HEK293 (cell line): ENCODE measurements at regions not wholly inside any gene's neighbourhood (a gene's known extent, or its start where the extent isn't known, plus 50 kb on each side); places are given as distances from the start of the nearest gene placed in this dataset.
"Not testable (repeated sequence)": the region's sequence is repeated elsewhere in the genome, so short reads cannot be mapped to it uniquely, and the experiment has no call there.

Source experiments
- CTCF ChIA-PET: fragments of 350-600 bp; formaldehyde crosslinking; extraction: SDS; loops from one replicate; lab custom pipeline; 2021; ENCODE audit warnings: antibody characterized with exemption; lab: Yijun Ruan, JAX
- POLR2A ChIA-PET: fragments of 300-600 bp; formaldehyde crosslinking; extraction: SDS; loops from one replicate; lab custom pipeline; 2020; ENCODE audit warnings: antibody characterized with exemption, inconsistent platforms; lab: Yijun Ruan, JAX
- H3K27ac ChIP-seq: fragments of 200-500 bp; sonication (Bioruptor generic); 2 replicates; pipeline ENCODE4 v1.5.1; 2014; ENCODE audit warnings: low read depth, low read length, control low read depth, inconsistent platforms; ENCODE audit errors: extremely low read depth
- H3K36me3 ChIP-seq, 2 experiments: fragments of 200-500 bp in 1 of 2; sonication (Bioruptor generic) in 1 of 2; 1 replicate in 1 of 2; 2 replicates in 1 of 2; pipeline ENCODE4 v1.5.1; 2014 to 2017; ENCODE audit warnings: inconsistent platforms in 2 of 2, low read length in 2 of 2; ENCODE audit not compliant: control insufficient read depth in 2 of 2, insufficient read depth in 1 of 2
- H3K4me1 ChIP-seq: fragments of 200-500 bp; sonication (Bioruptor generic); 2 replicates; pipeline ENCODE4 v1.5.1; 2014; ENCODE audit warnings: mild to moderate bottlenecking, low read length, inconsistent platforms; ENCODE audit not compliant: control insufficient read depth, insufficient read depth
- H3K4me3 ChIP-seq: 2 replicates; pipeline ENCODE4 v1.5.1; 2011; ENCODE audit warnings: low read depth, mild to moderate bottlenecking, control low read depth, low read length, moderate library complexity
- H3K9me3 ChIP-seq: fragments of 200-500 bp; sonication (Bioruptor generic); 2 replicates; pipeline ENCODE4 v1.5.1; 2014; ENCODE audit warnings: low read depth, low read length, inconsistent platforms; ENCODE audit not compliant: control insufficient read depth, insufficient read depth
- KLF16 ChIP-seq: fragments of 450-650 bp; formaldehyde crosslinking; IDR thresholded peaks from 2 replicates; pipeline ENCODE4 v1.5.1; 2017; ENCODE audit warnings: missing biosample characterization, missing genetic modification characterization
- KLF8 ChIP-seq: fragments of 450-650 bp; formaldehyde crosslinking; IDR thresholded peaks from 2 replicates; pipeline ENCODE4 v1.5.1; 2016; ENCODE audit warnings: missing biosample characterization, missing genetic modification characterization
- SP7 ChIP-seq: fragments of 450-650 bp; formaldehyde crosslinking; IDR thresholded peaks from 2 replicates; pipeline ENCODE4 v1.5.1; 2016; ENCODE audit warnings: missing biosample characterization, missing genetic modification characterization
- ZBTB7A ChIP-seq: fragments of 450-650 bp; formaldehyde crosslinking; IDR thresholded peaks from 2 replicates; pipeline ENCODE4 v1.5.1; 2016; ENCODE audit warnings: low read depth, missing biosample characterization, missing genetic modification characterization
- ZBTB8A ChIP-seq: fragments of 450-650 bp; formaldehyde crosslinking; IDR thresholded peaks from 2 replicates; pipeline ENCODE4 v1.5.1; 2016; ENCODE audit warnings: missing biosample characterization, missing genetic modification characterization
- ZNF112 ChIP-seq: fragments of 450-650 bp; formaldehyde crosslinking; IDR thresholded peaks from 2 replicates; pipeline ENCODE4 v1.5.0; 2017; ENCODE audit warnings: missing biosample characterization, missing genetic modification characterization
- ZNF133 ChIP-seq: fragments of 450-650 bp; formaldehyde crosslinking; IDR thresholded peaks from 2 replicates; pipeline ENCODE4 v1.5.1; 2016; ENCODE audit warnings: missing biosample characterization, missing genetic modification characterization
- ZNF558 ChIP-seq: fragments of 450-650 bp; formaldehyde crosslinking; IDR thresholded peaks from 2 replicates; pipeline ENCODE4 v1.5.1; 2016; ENCODE audit warnings: missing biosample characterization, missing genetic modification characterization
- ZNF629 ChIP-seq: fragments of 450-650 bp; formaldehyde crosslinking; IDR thresholded peaks from 2 replicates; pipeline ENCODE4 v1.5.1; 2017; ENCODE audit warnings: missing biosample characterization, missing genetic modification characterization
- ZNF654 ChIP-seq: fragments of 450-650 bp; formaldehyde crosslinking; IDR thresholded peaks from 2 replicates; pipeline ENCODE4 v1.5.1; 2016; ENCODE audit warnings: low read depth, missing biosample characterization, missing genetic modification characterization
- TF ChIP-seq, protein P1 (sequence below): fragments of 450-650 bp; formaldehyde crosslinking; IDR thresholded peaks from 2 replicates; pipeline ENCODE4 v1.5.1; 2016; ENCODE audit warnings: missing biosample characterization, missing genetic modification characterization
- TF ChIP-seq, protein P2 (sequence below): fragments of 450-650 bp; formaldehyde crosslinking; IDR thresholded peaks from 2 replicates; pipeline ENCODE4 v1.5.1; 2016; ENCODE audit warnings: missing biosample characterization, missing genetic modification characterization
- TF ChIP-seq, protein P3 (sequence below): fragments of 450-650 bp; formaldehyde crosslinking; IDR thresholded peaks from 2 replicates; pipeline ENCODE4 v1.5.1; 2017; ENCODE audit warnings: missing biosample characterization, missing genetic modification characterization

DNA sequence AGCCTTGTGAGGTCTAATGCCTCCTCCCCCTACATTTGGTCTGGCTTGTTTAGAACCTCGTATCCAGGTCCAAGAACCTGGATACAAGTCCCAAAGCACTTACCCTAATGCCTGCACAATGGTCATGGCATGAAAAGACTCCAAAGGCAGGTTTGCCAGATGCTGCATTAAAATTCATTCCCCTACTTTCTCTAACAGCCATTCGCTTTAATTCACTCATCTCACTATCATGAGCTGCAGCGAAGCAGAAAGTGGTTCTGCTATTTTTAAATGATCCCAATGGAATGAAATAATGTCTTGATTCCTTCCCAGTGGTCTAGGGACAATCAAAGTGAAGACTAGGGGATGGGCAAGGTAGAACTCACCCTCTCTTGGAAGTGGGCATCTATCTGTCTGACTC is 72.5 kb upstream of the MAX start:
- no peak overlapping the region for H3K27ac ChIP-seq
- CTCF ChIA-PET = interaction anchor here (0.6 kb wide), 1 partner anchor 1228 kb away, joined by 3 read pairs; no protein-coding TSS in a partner anchor
- POLR2A ChIA-PET = no interaction called here
- TF ChIP-seq, protein P1, sequence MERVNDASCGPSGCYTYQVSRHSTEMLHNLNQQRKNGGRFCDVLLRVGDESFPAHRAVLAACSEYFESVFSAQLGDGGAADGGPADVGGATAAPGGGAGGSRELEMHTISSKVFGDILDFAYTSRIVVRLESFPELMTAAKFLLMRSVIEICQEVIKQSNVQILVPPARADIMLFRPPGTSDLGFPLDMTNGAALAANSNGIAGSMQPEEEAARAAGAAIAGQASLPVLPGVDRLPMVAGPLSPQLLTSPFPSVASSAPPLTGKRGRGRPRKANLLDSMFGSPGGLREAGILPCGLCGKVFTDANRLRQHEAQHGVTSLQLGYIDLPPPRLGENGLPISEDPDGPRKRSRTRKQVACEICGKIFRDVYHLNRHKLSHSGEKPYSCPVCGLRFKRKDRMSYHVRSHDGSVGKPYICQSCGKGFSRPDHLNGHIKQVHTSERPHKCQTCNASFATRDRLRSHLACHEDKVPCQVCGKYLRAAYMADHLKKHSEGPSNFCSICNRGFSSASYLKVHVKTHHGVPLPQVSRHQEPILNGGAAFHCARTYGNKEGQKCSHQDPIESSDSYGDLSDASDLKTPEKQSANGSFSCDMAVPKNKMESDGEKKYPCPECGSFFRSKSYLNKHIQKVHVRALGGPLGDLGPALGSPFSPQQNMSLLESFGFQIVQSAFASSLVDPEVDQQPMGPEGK (tag by site-specific recombination) = no peak
- TF ChIP-seq ZNF629 (tag by site-specific recombination) = no peak
- no peak for TF ChIP-seq ZNF133 (tag by site-specific recombination)
- TF ChIP-seq KLF8 (tag by site-specific recombination) = no peak
- no peak for TF ChIP-seq ZNF654 (tag by site-specific recombination)
- no peak for TF ChIP-seq SP7
- TF ChIP-seq, all 188 proteins: peak for 0
- H3K36me3 ChIP-seq = no peaks in the 10 kb centered on the region
- no peaks in the 10 kb centered on the region for H3K9me3 ChIP-seq
- no peak overlapping the region for H3K4me3 ChIP-seq
- H3K4me1 ChIP-seq = no peaks in the 10 kb centered on the region

DNA sequence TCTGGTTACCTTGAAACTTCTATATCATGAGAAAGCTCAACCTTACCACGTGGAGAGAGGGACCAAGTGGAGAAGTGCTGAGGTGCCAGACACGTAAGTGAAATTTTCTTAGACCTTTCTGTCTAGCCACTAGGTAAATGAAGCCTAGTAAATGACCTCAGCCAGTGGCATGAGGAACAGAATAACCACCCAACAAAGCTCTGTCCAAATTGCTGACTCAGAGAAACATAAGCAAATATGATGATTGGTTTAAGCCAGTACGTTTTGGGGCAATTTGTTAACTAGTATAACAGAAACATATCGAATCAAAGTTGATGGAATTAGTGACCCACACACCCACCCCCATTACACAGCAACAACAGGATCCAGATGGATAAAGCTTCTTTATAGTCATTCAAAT is 75.2 kb upstream of the MAX start:
- no peak overlapping the region for H3K4me3 ChIP-seq
- CTCF ChIA-PET = interaction anchor here (1.1 kb wide), 1 partner anchor 14 kb away, joined by 4 read pairs; no protein-coding TSS in a partner anchor
- POLR2A ChIA-PET = no interaction called here
- no peak overlapping the region for H3K27ac ChIP-seq
- TF ChIP-seq, protein P2, sequence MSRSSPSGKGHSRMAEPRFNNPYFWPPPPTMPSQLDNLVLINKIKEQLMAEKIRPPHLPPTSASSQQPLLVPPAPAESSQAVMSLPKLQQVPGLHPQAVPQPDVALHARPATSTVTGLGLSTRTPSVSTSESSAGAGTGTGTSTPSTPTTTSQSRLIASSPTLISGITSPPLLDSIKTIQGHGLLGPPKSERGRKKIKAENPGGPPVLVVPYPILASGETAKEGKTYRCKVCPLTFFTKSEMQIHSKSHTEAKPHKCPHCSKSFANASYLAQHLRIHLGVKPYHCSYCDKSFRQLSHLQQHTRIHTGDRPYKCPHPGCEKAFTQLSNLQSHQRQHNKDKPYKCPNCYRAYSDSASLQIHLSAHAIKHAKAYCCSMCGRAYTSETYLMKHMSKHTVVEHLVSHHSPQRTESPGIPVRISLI (tag by site-specific recombination) = no peak
- no peak for TF ChIP-seq ZBTB7A
- TF ChIP-seq ZBTB8A (tag by site-specific recombination) = no peak
- no peak for TF ChIP-seq ZNF558 (tag by site-specific recombination)
- TF ChIP-seq KLF16 = no peak
- TF ChIP-seq ZNF112 (tag by site-specific recombination) = no peak
- no peaks in the 10 kb centered on the region for H3K36me3 ChIP-seq
- no peaks in the 10 kb centered on the region for H3K9me3 ChIP-seq
- H3K4me1 ChIP-seq = no peaks in the 10 kb centered on the region

DNA sequence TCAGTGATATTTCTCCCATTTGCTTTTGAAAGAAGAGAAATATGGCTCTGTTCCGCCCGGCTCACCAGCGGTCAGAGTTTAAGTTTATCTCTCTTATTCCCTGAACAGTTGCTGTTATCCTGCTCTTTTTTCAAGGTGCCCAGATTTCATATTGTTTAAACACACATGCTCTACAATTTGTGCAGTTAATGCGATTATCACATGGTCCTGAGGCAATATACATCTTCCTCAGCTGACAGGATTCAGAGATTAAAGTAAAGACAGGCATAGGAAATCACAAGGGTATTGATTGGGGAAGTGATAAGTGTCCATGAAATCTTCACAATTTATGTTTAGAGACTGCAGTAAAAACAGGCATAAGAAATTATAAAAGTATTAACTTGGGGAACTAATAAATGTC is 76.9 kb upstream of the MAX start:
- H3K27ac ChIP-seq, CTCF ChIA-PET, POLR2A ChIA-PET: not testable (repeated sequence)

DNA sequence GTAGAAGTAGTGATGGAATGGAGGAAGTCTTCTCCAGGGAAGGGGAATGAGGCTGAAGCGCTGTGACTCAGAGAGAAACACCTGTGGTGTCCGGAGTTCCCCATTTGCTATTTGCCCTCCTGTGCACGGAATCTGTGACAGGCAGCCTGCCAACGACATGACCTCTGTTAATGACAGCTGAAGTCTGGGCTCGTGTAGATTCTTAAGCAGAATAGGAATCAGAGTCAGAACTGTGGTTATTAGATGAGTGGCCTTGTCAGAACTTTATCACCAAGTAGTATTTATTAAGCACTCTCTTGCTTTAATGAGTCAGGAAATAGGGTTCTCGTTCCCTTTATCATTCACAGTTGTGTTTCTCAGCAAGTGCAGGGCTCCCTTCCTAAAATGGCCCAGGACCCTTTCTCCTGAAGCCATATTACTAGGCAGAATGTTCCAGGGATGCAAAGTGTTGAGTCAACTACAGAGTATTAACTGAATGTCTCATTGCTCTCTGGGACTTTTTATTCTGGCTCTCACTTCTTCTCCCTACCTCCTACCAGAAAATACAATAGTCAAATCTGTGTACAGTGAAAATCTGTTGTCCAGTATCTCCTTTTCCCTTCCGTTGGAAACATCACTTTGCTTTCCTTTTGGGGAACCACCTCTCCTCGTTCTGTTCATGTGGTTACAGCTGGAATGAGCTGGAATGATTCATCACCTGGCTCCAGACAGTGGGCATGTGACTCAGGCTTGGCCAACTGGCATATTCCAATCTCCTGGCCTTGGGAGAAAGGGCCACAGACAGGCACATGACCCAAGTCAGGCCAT is 77.8 kb upstream of the MAX start:
- H3K4me1 ChIP-seq = no peaks in the 10 kb centered on the region
- ChIA-PET POLR2A (no interaction called here), CTCF (interaction anchor here (1.4 kb wide), 1 partner anchor 16 kb away, joined by 7 read pairs; no protein-coding TSS in a partner anchor)
- H3K4me3 ChIP-seq = no peak overlapping the region
- TF ChIP-seq, protein P3, sequence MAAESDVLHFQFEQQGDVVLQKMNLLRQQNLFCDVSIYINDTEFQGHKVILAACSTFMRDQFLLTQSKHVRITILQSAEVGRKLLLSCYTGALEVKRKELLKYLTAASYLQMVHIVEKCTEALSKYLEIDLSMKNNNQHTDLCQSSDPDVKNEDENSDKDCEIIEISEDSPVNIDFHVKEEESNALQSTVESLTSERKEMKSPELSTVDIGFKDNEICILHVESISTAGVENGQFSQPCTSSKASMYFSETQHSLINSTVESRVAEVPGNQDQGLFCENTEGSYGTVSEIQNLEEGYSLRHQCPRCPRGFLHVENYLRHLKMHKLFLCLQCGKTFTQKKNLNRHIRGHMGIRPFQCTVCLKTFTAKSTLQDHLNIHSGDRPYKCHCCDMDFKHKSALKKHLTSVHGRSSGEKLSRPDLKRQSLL = no peak
- H3K27ac ChIP-seq = no peak overlapping the region
- H3K36me3 ChIP-seq = no peaks in the 10 kb centered on the region
- H3K9me3 ChIP-seq = no peaks in the 10 kb centered on the region

More for the DNA sequence above, 76.9 kb upstream of the MAX start:
- H3K36me3 ChIP-seq, H3K9me3 ChIP-seq, H3K4me3 ChIP-seq, H3K4me1 ChIP-seq: not testable (repeated sequence)
